Astrocyte (in vitro differentiated cells and primary cell): ENCODE measurements at regions not wholly inside any gene's neighbourhood (a gene's known extent, or its start where the extent isn't known, plus 50 kb on each side); places are given as distances from the start of the nearest gene placed in this dataset.

Source experiments
- DNase-seq: peaks from one replicate; pipeline ENCODE4 v3.0.0-alpha.2; 2010; ENCODE audit warnings: low read depth
- FAIRE-seq: peaks from 2 replicates; lab custom pipeline; 2011; peaks lifted over from hg19 to GRCh38; lab: Jason Lieb, UNC
- H2AFZ ChIP-seq: 2 replicates; pipeline ENCODE4 v1.6.0; 2012; ENCODE audit warnings: low read depth, low read length, inconsistent platforms
- H3K27ac ChIP-seq: 2 replicates; pipeline ENCODE4 v1.5.1; 2011; ENCODE audit warnings: low read depth, low read length, inconsistent platforms
- H3K27me3 ChIP-seq: 2 replicates; pipeline ENCODE4 v1.6.0; 2011; ENCODE audit warnings: low read length, inconsistent platforms; ENCODE audit not compliant: insufficient read depth
- H3K36me3 ChIP-seq: 2 replicates; pipeline ENCODE4 v1.5.1; 2011; ENCODE audit warnings: low read length, inconsistent platforms; ENCODE audit not compliant: insufficient read depth
- H3K4me1 ChIP-seq: 2 replicates; pipeline ENCODE4 v1.5.1; 2011; ENCODE audit warnings: low read length, inconsistent platforms; ENCODE audit not compliant: insufficient read depth
- H3K4me2 ChIP-seq: 2 replicates; pipeline ENCODE4 v1.6.0; 2012; ENCODE audit warnings: low read length, inconsistent platforms
- H3K4me3 ChIP-seq: 2 replicates; pipeline ENCODE4 v1.5.1; 2011; ENCODE audit warnings: low read depth, mild to moderate bottlenecking, low read length, inconsistent platforms; ENCODE audit not compliant: insufficient read depth
- H3K79me2 ChIP-seq: 2 replicates; pipeline ENCODE4 v1.6.0; 2012; ENCODE audit warnings: mild to moderate bottlenecking, low read length, inconsistent platforms; ENCODE audit not compliant: insufficient read depth
- H3K9ac ChIP-seq: 2 replicates; pipeline ENCODE4 v1.6.0; 2012; ENCODE audit warnings: mild to moderate bottlenecking, low read length, inconsistent platforms
- H3K9me3 ChIP-seq: 2 replicates; pipeline ENCODE4 v1.5.1; 2012; ENCODE audit warnings: low read depth, mild to moderate bottlenecking, low read length, inconsistent platforms; ENCODE audit not compliant: insufficient read depth
- H4K20me1 ChIP-seq: 2 replicates; pipeline ENCODE4 v1.6.0; 2012; ENCODE audit warnings: low read length, inconsistent platforms; ENCODE audit not compliant: insufficient read depth
- H3K27ac Mint-ChIP-seq: one replicate; pipeline ENCODE4 v1.8.0; 2021; ENCODE audit warnings: mild to moderate bottlenecking, mixed read lengths; ENCODE audit not compliant: unreplicated experiment
- H3K27me3 Mint-ChIP-seq: one replicate; pipeline ENCODE4 v1.8.0; 2021; ENCODE audit warnings: low read depth, mixed read lengths; ENCODE audit not compliant: unreplicated experiment
- H3K36me3 Mint-ChIP-seq: one replicate; pipeline ENCODE4 v1.8.0; 2021; ENCODE audit warnings: low read depth, mixed read lengths; ENCODE audit not compliant: unreplicated experiment
- H3K4me1 Mint-ChIP-seq: one replicate; pipeline ENCODE4 v1.8.0; 2021; ENCODE audit warnings: low read depth, mixed read lengths; ENCODE audit not compliant: unreplicated experiment
- H3K4me3 Mint-ChIP-seq: one replicate; pipeline ENCODE4 v1.8.0; 2021; ENCODE audit warnings: mild to moderate bottlenecking, moderate library complexity, mixed read lengths; ENCODE audit not compliant: unreplicated experiment
- H3K9me3 Mint-ChIP-seq: one replicate; pipeline ENCODE4 v1.8.0; 2021; ENCODE audit warnings: mild to moderate bottlenecking, mixed read lengths; ENCODE audit not compliant: unreplicated experiment
- EZH2 ChIP-seq: IDR thresholded peaks from 2 replicates; pipeline ENCODE4 v1.6.1; 2012; ENCODE audit warnings: mild to moderate bottlenecking, low read length, inconsistent platforms; ENCODE audit not compliant: insufficient read depth
- TF ChIP-seq, protein P1 (sequence below): IDR thresholded peaks from 2 replicates; pipeline ENCODE4 v1.5.1; 2011; ENCODE audit warnings: low read depth, mild to moderate bottlenecking, inconsistent platforms, low read length, moderate library complexity; ENCODE audit not compliant: insufficient read depth

- no peak overlapping the region for H3K9ac ChIP-seq
- no peak overlapping the region for H2AFZ ChIP-seq
- no peaks in the 10 kb centered on the region for H4K20me1 ChIP-seq
- peaks cover 31% of the 10 kb centered on the region for H3K4me1 ChIP-seq
- DNase-seq (no peak), FAIRE-seq (no peak)
- TF ChIP-seq, protein P1, sequence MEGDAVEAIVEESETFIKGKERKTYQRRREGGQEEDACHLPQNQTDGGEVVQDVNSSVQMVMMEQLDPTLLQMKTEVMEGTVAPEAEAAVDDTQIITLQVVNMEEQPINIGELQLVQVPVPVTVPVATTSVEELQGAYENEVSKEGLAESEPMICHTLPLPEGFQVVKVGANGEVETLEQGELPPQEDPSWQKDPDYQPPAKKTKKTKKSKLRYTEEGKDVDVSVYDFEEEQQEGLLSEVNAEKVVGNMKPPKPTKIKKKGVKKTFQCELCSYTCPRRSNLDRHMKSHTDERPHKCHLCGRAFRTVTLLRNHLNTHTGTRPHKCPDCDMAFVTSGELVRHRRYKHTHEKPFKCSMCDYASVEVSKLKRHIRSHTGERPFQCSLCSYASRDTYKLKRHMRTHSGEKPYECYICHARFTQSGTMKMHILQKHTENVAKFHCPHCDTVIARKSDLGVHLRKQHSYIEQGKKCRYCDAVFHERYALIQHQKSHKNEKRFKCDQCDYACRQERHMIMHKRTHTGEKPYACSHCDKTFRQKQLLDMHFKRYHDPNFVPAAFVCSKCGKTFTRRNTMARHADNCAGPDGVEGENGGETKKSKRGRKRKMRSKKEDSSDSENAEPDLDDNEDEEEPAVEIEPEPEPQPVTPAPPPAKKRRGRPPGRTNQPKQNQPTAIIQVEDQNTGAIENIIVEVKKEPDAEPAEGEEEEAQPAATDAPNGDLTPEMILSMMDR: no peak
- TF ChIP-seq EZH2: no peak
- no peaks in the 10 kb centered on the region for H3K9me3 ChIP-seq
- Mint-ChIP-seq H3K27ac (peak overlapping the region; percentile 3), H3K36me3 (no peaks in the 10 kb centered on the region), H3K9me3 (no peaks in the 10 kb centered on the region), H3K27me3 (no peaks in the 10 kb centered on the region), H3K4me1 (peaks cover 45% of the 10 kb centered on the region), H3K4me3 (no peak overlapping the region)
- no peak overlapping the region for H3K4me2 ChIP-seq
- H3K4me3 ChIP-seq: no peak overlapping the region
- no peaks in the 10 kb centered on the region for H3K36me3 ChIP-seq
- no peaks in the 10 kb centered on the region for H3K79me2 ChIP-seq
- H3K27me3 ChIP-seq: no peaks in the 10 kb centered on the region
- H3K27ac ChIP-seq: peak overlapping the region; percentile 47
These were observed 261.3 kb upstream of the NECTIN3 start for GRCh38 chr3:110810356-110810755.

- Histone ChIP-seq H2AFZ (no peak overlapping the region), H3K4me1 (peaks cover 38% of the 10 kb centered on the region), H3K4me2 (no peak overlapping the region), H4K20me1 (no peaks in the 10 kb centered on the region), H3K36me3 (no peaks in the 10 kb centered on the region), H3K79me2 (no peaks in the 10 kb centered on the region), H3K27ac (peak overlapping the region; percentile 47), H3K9me3 (no peaks in the 10 kb centered on the region), H3K4me3 (no peak overlapping the region), H3K9ac (no peak overlapping the region), H3K27me3 (no peaks in the 10 kb centered on the region)
- H3K27me3 Mint-ChIP-seq: no peaks in the 10 kb centered on the region
- no peaks in the 10 kb centered on the region for H3K36me3 Mint-ChIP-seq
- no peak overlapping the region for H3K4me3 Mint-ChIP-seq
- FAIRE-seq: peak; percentile 93
- no peaks in the 10 kb centered on the region for H3K9me3 Mint-ChIP-seq
- TF ChIP-seq, protein P1: no peak
- DNase-seq: peak; percentile 75
- H3K27ac Mint-ChIP-seq: peak overlapping the region; percentile 36
- H3K4me1 Mint-ChIP-seq: peaks cover 50% of the 10 kb centered on the region
These were observed 260.6 kb upstream of the NECTIN3 start for GRCh38 chr3:110811050-110811449.

DNA sequence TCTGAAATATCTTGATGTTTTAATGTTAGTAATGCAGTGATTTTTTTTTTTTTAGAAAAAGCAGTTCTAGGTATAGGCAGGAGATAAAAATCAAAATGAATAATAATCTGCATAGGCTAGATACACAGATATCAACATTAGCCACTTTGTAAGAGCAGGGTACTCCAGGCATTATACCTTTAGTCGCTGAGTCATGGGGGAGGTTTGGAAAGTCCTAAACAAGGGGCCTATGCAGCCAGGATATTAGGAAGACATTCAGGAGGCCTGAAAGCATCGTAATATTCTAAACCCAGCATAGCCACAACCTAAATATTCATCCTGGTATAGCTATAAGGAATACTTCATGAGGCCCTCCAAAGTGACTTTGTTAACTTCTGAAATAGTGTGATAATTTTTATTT is 258.1 kb upstream of the NECTIN3 start:
- Histone ChIP-seq H3K27me3 (no peaks in the 10 kb centered on the region), H4K20me1 (no peaks in the 10 kb centered on the region), H3K9me3 (no peaks in the 10 kb centered on the region), H2AFZ (no peak overlapping the region), H3K36me3 (no peaks in the 10 kb centered on the region), H3K79me2 (no peaks in the 10 kb centered on the region), H3K27ac (peak overlapping the region; percentile 88), H3K9ac (peak overlapping the region; percentile 51), H3K4me2 (peak overlapping the region; percentile 81), H3K4me3 (no peak overlapping the region), H3K4me1 (peaks cover 34% of the 10 kb centered on the region)
- H3K27me3 Mint-ChIP-seq: no peaks in the 10 kb centered on the region
- DNase-seq (no peak), FAIRE-seq (peak; percentile 47)
- TF ChIP-seq EZH2: no peak
- TF ChIP-seq, protein P1: no peak
- H3K4me1 Mint-ChIP-seq: peaks cover 45% of the 10 kb centered on the region
- no peak overlapping the region for H3K4me3 Mint-ChIP-seq
- peak overlapping the region; percentile 88 for H3K27ac Mint-ChIP-seq
- H3K9me3 Mint-ChIP-seq: no peaks in the 10 kb centered on the region
- no peaks in the 10 kb centered on the region for H3K36me3 Mint-ChIP-seq
